Right lobe of liver (tissue), 6 donors: ENCODE measurements at regions not wholly inside any gene's neighbourhood (a gene's known extent, or its start where the extent isn't known, plus 50 kb on each side); places are given as distances from the start of the nearest gene placed in this dataset.

Experiments used
- ATAC-seq, 4 donors: fragments of 200-7000 bp; cut with Tn5 transposase; one replicate each; pipeline ENCODE4 v1.9.1; 2020; ENCODE audit warnings: mild to moderate bottlenecking in 4 of 4, moderate library complexity in 4 of 4
- DNase-seq, 3 donors: peaks; one replicate each; pipeline ENCODE4 v3.0.0-alpha.2; 2020
- H3K27ac ChIP-seq, 3 donors: fragments of 200-600 bp; one replicate each; pipeline ENCODE4 v1.8.0; 2022
- H3K27me3 ChIP-seq, 2 donors: fragments of 200-600 bp; one replicate each; pipeline ENCODE4 v1.8.0; 2022
- H3K36me3 ChIP-seq, 4 donors: fragments of 200-600 bp; sonication (generic) in 1 of 4; one replicate each; pipeline versions ENCODE4 v1.5.1 to v1.8.0; 2017 to 2022; ENCODE audit warnings: control low read depth in 1 of 4
- H3K4me1 ChIP-seq, 4 donors: fragments of 200-600 bp; sonication (generic) in 1 of 4; one replicate each; pipeline versions ENCODE4 v1.5.1 to v1.8.0; 2017 to 2022; ENCODE audit warnings: control low read depth in 1 of 4
- H3K4me3 ChIP-seq, 3 donors: fragments of 200-600 bp; one replicate each; pipeline ENCODE4 v1.8.0; 2022
- H3K9me3 ChIP-seq, 4 donors: fragments of 200-600 bp; sonication (generic) in 1 of 4; one replicate each; pipeline versions ENCODE4 v1.5.1 to v1.8.0; 2017 to 2022; ENCODE audit warnings: control low read depth in 1 of 4
- CTCF ChIP-seq, 4 donors: fragments of 200-600 bp in 3 of 4; fragments of 450-650 bp in 1 of 4; IDR thresholded peaks; one replicate each; pipeline versions ENCODE4 v1.5.1 to v1.8.0; 2016 to 2022; ENCODE audit warnings: antibody characterized with exemption in 4 of 4, mild to moderate bottlenecking in 2 of 4
- POLR2A ChIP-seq: fragments of 450-650 bp; IDR thresholded peaks from one replicate; pipeline ENCODE4 v1.6.1; 2017; ENCODE audit warnings: antibody characterized with exemption, mild to moderate bottlenecking
- WGBS: methylation state at CpG from one replicate; pipeline ENCODE4 v1.1.6; 2018; ENCODE audit warnings: low coverage, low lambda C conversion rate; ENCODE audit not compliant: insufficient coverage; ENCODE audit errors: missing lambda C conversion rate; 5-methylcytosine and 5-hydroxymethylcytosine counted together
- intact Hi-C, 2 donors: fragments of 100-400 bp; cut with DNase I; formaldehyde crosslinking; loops; one replicate each; pipeline versions ENCODE4 v1.11.2 to v1.14.1; 2022
- donor health status: DM: no; HTN: yes; CAD: no.
- donor health status: DM: no; HTN: no; CAD: no.
- donor health status: DM: no; HTN: no; CAD: no.
- donor health status: DM: no; HTN: yes; CAD: no.
- donor health status: DM: no; HTN: yes; CAD: no.

- Histone ChIP-seq H3K4me3 (no peak overlapping the region), H3K36me3 (no peaks in the 10 kb centered on the region), H3K4me1 (no peaks in the 10 kb centered on the region), H3K27ac (no peak overlapping the region), H3K9me3 (peaks cover 0 to 4% (median 0%) of the 10 kb centered on the region in 4 donors), H3K27me3 (no peaks in the 10 kb centered on the region)
- ATAC-seq (no peak), DNase-seq (no peak)
- intact Hi-C loops: no loop called here
- WGBS: 53% methylated on average over 4 of the region's 5 CpGs
- TF ChIP-seq POLR2A (no peak), CTCF (IDR thresholded peaks at IDR 0.05) (no peak)
These were observed 867.3 kb downstream of the EPHA4 start for GRCh38 chr2:220704810-220705209.

GRCh38 chr2:220705678-220706077 lies 866.4 kb downstream of the EPHA4 start:
- ATAC-seq (no peak), DNase-seq (no peak)
- H3K27ac ChIP-seq: no peak overlapping the region
- TF ChIP-seq POLR2A: no peak
- no peak for TF ChIP-seq CTCF (IDR thresholded peaks at IDR 0.05)
- peaks cover 0 to 4% (median 0%) of the 10 kb centered on the region in 4 donors for H3K9me3 ChIP-seq
- H3K27me3 ChIP-seq: no peaks in the 10 kb centered on the region
- 57% methylated on average over 4 of the region's 4 CpGs for WGBS
- intact Hi-C loops: no loop called here
- H3K4me3 ChIP-seq: no peak overlapping the region
- no peaks in the 10 kb centered on the region for H3K4me1 ChIP-seq
- no peaks in the 10 kb centered on the region for H3K36me3 ChIP-seq

GRCh38 chr2:220707261-220707660 lies 864.8 kb downstream of the EPHA4 start:
- intact Hi-C loops: no loop called here
- Histone ChIP-seq H3K27ac (no peak overlapping the region), H3K4me3 (no peak overlapping the region), H3K27me3 (no peaks in the 10 kb centered on the region), H3K4me1 (no peaks in the 10 kb centered on the region), H3K36me3 (no peaks in the 10 kb centered on the region), H3K9me3 (no peaks in the 10 kb centered on the region)
- TF ChIP-seq POLR2A (no peak), CTCF (IDR thresholded peaks at IDR 0.05) (no peak)
- 48% methylated on average over 3 of the region's 3 CpGs for WGBS
- ATAC-seq: no peak
- DNase-seq: no peak

- Histone ChIP-seq H3K4me3 (no peak overlapping the region), H3K27ac (no peak overlapping the region), H3K9me3 (no peaks in the 10 kb centered on the region), H3K27me3 (no peaks in the 10 kb centered on the region), H3K4me1 (no peaks in the 10 kb centered on the region), H3K36me3 (no peaks in the 10 kb centered on the region)
- WGBS: 67% methylated on average over 3 of the region's 3 CpGs
- ATAC-seq: no peak
- no peak for DNase-seq
- TF ChIP-seq CTCF (IDR thresholded peaks at IDR 0.05): no peak
- no peak for TF ChIP-seq POLR2A
- intact Hi-C loops: no loop called here
These were observed 863.7 kb downstream of the EPHA4 start for GRCh38 chr2:220708366-220708765.

- H3K27ac ChIP-seq: no peak overlapping the region
- no peaks in the 10 kb centered on the region for H3K27me3 ChIP-seq
- H3K36me3 ChIP-seq: no peaks in the 10 kb centered on the region
- TF ChIP-seq CTCF (IDR thresholded peaks at IDR 0.05) (no peak), POLR2A (no peak)
- intact Hi-C loops: no loop called here
- no peak overlapping the region for H3K4me3 ChIP-seq
- WGBS: 48% methylated on average over 3 of the region's 3 CpGs
- DNase-seq (no peak), ATAC-seq (no peak)
- H3K4me1 ChIP-seq: no peaks in the 10 kb centered on the region
- H3K9me3 ChIP-seq: no peaks in the 10 kb centered on the region
These were observed 854.8 kb downstream of the EPHA4 start for GRCh38 chr2:220717283-220717682.
